Activated CD8-positive, alpha-beta memory T cell treated with anti-CD3 and anti-CD28 coated beads, Interleukin-2, amount 50 U/mL, for 48 hours (primary cell): ENCODE measurements at regions not wholly inside any gene's neighbourhood (a gene's known extent, or its start where the extent isn't known, plus 50 kb on each side); places are given as distances from the start of the nearest gene placed in this dataset.
"Not testable (repeated sequence)": the region's sequence is repeated elsewhere in the genome, so short reads cannot be mapped to it uniquely, and the experiment has no call there.

Experiments
- DNase-seq: peaks from one replicate; pipeline ENCODE4 v3.0.0-alpha.2; 2020

- DNase-seq: no peak
Measured at GRCh38 chr4:149987330-149988086, 90.7 kb upstream of the DCLK2 start.

GRCh38 chr4:149988087-149988410, 90.2 kb upstream of the DCLK2 start:
- DNase-seq: no peak

- DNase-seq: no peak
Measured at GRCh38 chr4:149993030-149993429, 85.2 kb upstream of the DCLK2 start.

GRCh38 chr4:149995134-149995756, 83.0 kb upstream of the DCLK2 start:
- no peak for DNase-seq

- DNase-seq: no peak
Measured at GRCh38 chr4:149997881-149998421, 80.3 kb upstream of the DCLK2 start.

GRCh38 chr4:149999485-150000074, 78.7 kb upstream of the DCLK2 start:
- no peak for DNase-seq

- DNase-seq: no peak
Measured at GRCh38 chr4:150001815-150002214, 76.4 kb upstream of the DCLK2 start.

- DNase-seq: no peak
Measured at GRCh38 chr4:150002561-150002960, 75.7 kb upstream of the DCLK2 start.

GRCh38 chr4:150004481-150004880, 73.8 kb upstream of the DCLK2 start:
- no peak for DNase-seq

GRCh38 chr4:150005537-150005936, 72.7 kb upstream of the DCLK2 start:
- DNase-seq: no peak

GRCh38 chr4:150006197-150006596, 72.0 kb upstream of the DCLK2 start:
- no peak for DNase-seq

- DNase-seq: no peak
Measured at GRCh38 chr4:150007512-150007911, 70.7 kb upstream of the DCLK2 start.

- DNase-seq: no peak
Measured at GRCh38 chr4:150008546-150008945, 69.7 kb upstream of the DCLK2 start.

- DNase-seq: no peak
Measured at GRCh38 chr4:150009533-150009932, 68.7 kb upstream of the DCLK2 start.

- no peak for DNase-seq
Measured at GRCh38 chr4:150010525-150011126, 67.6 kb upstream of the DCLK2 start.

- DNase-seq: no peak
Measured at GRCh38 chr4:150012851-150013360, 65.3 kb upstream of the DCLK2 start.

- not testable (repeated sequence) for DNase-seq
Measured at GRCh38 chr4:150015910-150016309, 62.3 kb upstream of the DCLK2 start.

- DNase-seq: not testable (repeated sequence)
Measured at GRCh38 chr4:150016621-150017020, 61.6 kb upstream of the DCLK2 start.

- DNase-seq: no peak
Measured at GRCh38 chr4:150018257-150018656, 60.0 kb upstream of the DCLK2 start.

GRCh38 chr4:150021483-150021882, 56.8 kb upstream of the DCLK2 start:
- DNase-seq: no peak

GRCh38 chr4:150023489-150023888, 54.8 kb upstream of the DCLK2 start:
- DNase-seq: no peak

- DNase-seq: not testable (repeated sequence)
Measured at GRCh38 chr4:150026987-150027386, 51.3 kb upstream of the DCLK2 start.
